SU-DHL-6 (cell line): ENCODE measurements at regions not wholly inside any gene's neighbourhood (a gene's known extent, or its start where the extent isn't known, plus 50 kb on each side); places are given as distances from the start of the nearest gene placed in this dataset.

Source experiments
- CTCF ChIP-seq: fragments of 200-600 bp; sonication (generic); IDR thresholded peaks from one replicate; pipeline ENCODE4 v1.5.1; 2017; ENCODE audit warnings: antibody characterized with exemption, mild to moderate bottlenecking, low read length, moderate library complexity; ENCODE audit not compliant: insufficient read depth, poor library complexity, severe bottlenecking
- EZH2phosphoT487 ChIP-seq: fragments of 200-600 bp; sonication (generic), shearing (Covaris generic); conservative IDR thresholded peaks from 2 replicates; pipeline ENCODE4 v1.6.1; 2018; ENCODE audit warnings: mild to moderate bottlenecking, antibody characterized with exemption, low read length, moderate library complexity, mixed read lengths

- TF ChIP-seq CTCF (no peak), EZH2phosphoT487 (no peak)
These were observed 321.6 kb downstream of the PTPRU start for GRCh38 chr1:29557701-29558600.
